OCI-LY7 (cell line): ENCODE measurements at regions not wholly inside any gene's neighbourhood (a gene's known extent, or its start where the extent isn't known, plus 50 kb on each side); places are given as distances from the start of the nearest gene placed in this dataset.

ENCODE experiments used
- EZH2phosphoT487 ChIP-seq: fragments of 200-600 bp; sonication (generic); IDR thresholded peaks from 2 replicates; pipeline ENCODE4 v1.6.1; 2018; ENCODE audit warnings: low read depth, borderline replicate concordance, mild to moderate bottlenecking, mixed run types, antibody characterized with exemption, low read length, moderate library complexity, mixed read lengths
- TF ChIP-seq, protein P1 (sequence below): fragments of 200-600 bp; sonication (generic); conservative IDR thresholded peaks from 2 replicates; pipeline ENCODE4 v1.5.1; 2014; ENCODE audit warnings: mild to moderate bottlenecking, antibody characterized with exemption, low read length, moderate library complexity, mixed read lengths

DNA sequence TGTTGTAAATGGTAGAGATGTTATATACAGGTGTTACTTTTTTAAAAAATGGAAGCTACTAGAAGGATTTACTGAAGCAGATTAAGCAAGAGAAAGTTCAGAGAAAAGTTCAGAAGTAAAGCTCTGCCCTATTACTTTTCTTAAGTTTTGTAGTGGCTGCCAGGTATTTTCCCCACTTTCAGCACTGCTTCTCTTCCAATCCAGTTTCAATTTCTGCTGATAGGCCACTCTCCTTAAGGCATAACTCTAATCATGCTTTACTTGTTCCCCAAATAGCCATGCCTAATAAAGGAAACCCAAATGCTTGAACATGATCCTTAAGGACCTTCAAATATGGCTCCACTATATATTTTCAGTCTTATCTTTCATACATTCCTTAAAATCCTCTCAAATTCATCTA is 880.8 kb upstream of the CDH2 start:
- TF ChIP-seq, protein P1, sequence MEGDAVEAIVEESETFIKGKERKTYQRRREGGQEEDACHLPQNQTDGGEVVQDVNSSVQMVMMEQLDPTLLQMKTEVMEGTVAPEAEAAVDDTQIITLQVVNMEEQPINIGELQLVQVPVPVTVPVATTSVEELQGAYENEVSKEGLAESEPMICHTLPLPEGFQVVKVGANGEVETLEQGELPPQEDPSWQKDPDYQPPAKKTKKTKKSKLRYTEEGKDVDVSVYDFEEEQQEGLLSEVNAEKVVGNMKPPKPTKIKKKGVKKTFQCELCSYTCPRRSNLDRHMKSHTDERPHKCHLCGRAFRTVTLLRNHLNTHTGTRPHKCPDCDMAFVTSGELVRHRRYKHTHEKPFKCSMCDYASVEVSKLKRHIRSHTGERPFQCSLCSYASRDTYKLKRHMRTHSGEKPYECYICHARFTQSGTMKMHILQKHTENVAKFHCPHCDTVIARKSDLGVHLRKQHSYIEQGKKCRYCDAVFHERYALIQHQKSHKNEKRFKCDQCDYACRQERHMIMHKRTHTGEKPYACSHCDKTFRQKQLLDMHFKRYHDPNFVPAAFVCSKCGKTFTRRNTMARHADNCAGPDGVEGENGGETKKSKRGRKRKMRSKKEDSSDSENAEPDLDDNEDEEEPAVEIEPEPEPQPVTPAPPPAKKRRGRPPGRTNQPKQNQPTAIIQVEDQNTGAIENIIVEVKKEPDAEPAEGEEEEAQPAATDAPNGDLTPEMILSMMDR = no peak
- no peak for TF ChIP-seq EZH2phosphoT487
